ENCODE measurements at regions not wholly inside any gene's neighbourhood (a gene's known extent, or its start where the extent isn't known, plus 50 kb on each side); places are given as distances from the start of the nearest gene placed in this dataset.

- ATAC-seq: no peak
- H3K4me3 Mint-ChIP-seq: no peak overlapping the region
- H3K27me3 Mint-ChIP-seq: peaks cover 12% of the 10 kb centered on the region
- no peaks in the 10 kb centered on the region for H3K9me3 Mint-ChIP-seq
- H3K36me3 Mint-ChIP-seq: no peaks in the 10 kb centered on the region
- H3K4me1 Mint-ChIP-seq: no peaks in the 10 kb centered on the region
- H3K27ac Mint-ChIP-seq: no peak overlapping the region
Measured at GRCh38 chr2:522776-523175, 154.4 kb downstream of the TMEM18 start.

GRCh38 chr2:521853-522530 is 155.2 kb downstream of the TMEM18 start:
- no peak overlapping the region for H3K4me3 Mint-ChIP-seq
- no peak for ATAC-seq
- no peak overlapping the region for H3K27ac Mint-ChIP-seq
- no peaks in the 10 kb centered on the region for H3K4me1 Mint-ChIP-seq
- H3K36me3 Mint-ChIP-seq: no peaks in the 10 kb centered on the region
- H3K9me3 Mint-ChIP-seq: no peaks in the 10 kb centered on the region
- peaks cover 12% of the 10 kb centered on the region for H3K27me3 Mint-ChIP-seq

- H3K4me3 Mint-ChIP-seq: no peak overlapping the region
- no peak for ATAC-seq
- H3K27ac Mint-ChIP-seq: no peak overlapping the region
- H3K4me1 Mint-ChIP-seq: no peaks in the 10 kb centered on the region
- H3K27me3 Mint-ChIP-seq: peaks cover 12% of the 10 kb centered on the region
- no peaks in the 10 kb centered on the region for H3K9me3 Mint-ChIP-seq
- H3K36me3 Mint-ChIP-seq: no peaks in the 10 kb centered on the region
Measured at GRCh38 chr2:520663-521340, 156.4 kb downstream of the TMEM18 start.

GRCh38 chr2:516944-517343 is 160.3 kb downstream of the TMEM18 start:
- Mint-ChIP-seq H3K27ac (no peak overlapping the region), H3K27me3 (no peaks in the 10 kb centered on the region), H3K4me3 (no peak overlapping the region), H3K9me3 (no peaks in the 10 kb centered on the region), H3K36me3 (no peaks in the 10 kb centered on the region), H3K4me1 (no peaks in the 10 kb centered on the region)
- ATAC-seq: no peak

GRCh38 chr2:516131-516530 is 161.1 kb downstream of the TMEM18 start:
- Mint-ChIP-seq H3K27ac (no peak overlapping the region), H3K36me3 (no peaks in the 10 kb centered on the region), H3K27me3 (no peaks in the 10 kb centered on the region), H3K4me1 (no peaks in the 10 kb centered on the region), H3K4me3 (no peak overlapping the region), H3K9me3 (no peaks in the 10 kb centered on the region)
- no peak for ATAC-seq

- Mint-ChIP-seq H3K4me1 (no peaks in the 10 kb centered on the region), H3K27me3 (no peaks in the 10 kb centered on the region), H3K36me3 (no peaks in the 10 kb centered on the region), H3K27ac (no peak overlapping the region), H3K4me3 (no peak overlapping the region), H3K9me3 (peaks cover 3% of the 10 kb centered on the region)
- ATAC-seq: no peak
Measured at GRCh38 chr2:515441-516127, 161.6 kb downstream of the TMEM18 start.

- H3K27me3 Mint-ChIP-seq: no peaks in the 10 kb centered on the region
- no peak overlapping the region for H3K4me3 Mint-ChIP-seq
- H3K4me1 Mint-ChIP-seq: no peaks in the 10 kb centered on the region
- no peaks in the 10 kb centered on the region for H3K36me3 Mint-ChIP-seq
- no peak overlapping the region for H3K27ac Mint-ChIP-seq
- no peak for ATAC-seq
- H3K9me3 Mint-ChIP-seq: peaks cover 7% of the 10 kb centered on the region
Measured at GRCh38 chr2:513981-514706, 163.1 kb downstream of the TMEM18 start.

GRCh38 chr2:510839-511238 is 166.4 kb downstream of the TMEM18 start:
- H3K9me3 Mint-ChIP-seq: peaks cover 7% of the 10 kb centered on the region
- H3K27ac Mint-ChIP-seq: no peak overlapping the region
- no peaks in the 10 kb centered on the region for H3K36me3 Mint-ChIP-seq
- no peak for ATAC-seq
- no peaks in the 10 kb centered on the region for H3K4me1 Mint-ChIP-seq
- H3K27me3 Mint-ChIP-seq: no peaks in the 10 kb centered on the region
- H3K4me3 Mint-ChIP-seq: no peak overlapping the region

GRCh38 chr2:509888-510287 is 167.3 kb downstream of the TMEM18 start:
- Mint-ChIP-seq H3K36me3 (no peaks in the 10 kb centered on the region), H3K4me1 (no peaks in the 10 kb centered on the region), H3K4me3 (no peak overlapping the region), H3K27ac (no peak overlapping the region), H3K27me3 (peaks cover under 1% of the 10 kb centered on the region), H3K9me3 (peaks cover 7% of the 10 kb centered on the region)
- ATAC-seq: no peak

GRCh38 chr2:508121-508520 is 169.1 kb downstream of the TMEM18 start:
- H3K27ac Mint-ChIP-seq: no peak overlapping the region
- H3K4me3 Mint-ChIP-seq: no peak overlapping the region
- H3K36me3 Mint-ChIP-seq: no peaks in the 10 kb centered on the region
- no peaks in the 10 kb centered on the region for H3K4me1 Mint-ChIP-seq
- peaks cover 7% of the 10 kb centered on the region for H3K9me3 Mint-ChIP-seq
- peaks cover 10% of the 10 kb centered on the region for H3K27me3 Mint-ChIP-seq
- no peak for ATAC-seq

GRCh38 chr2:506866-507265 is 170.3 kb downstream of the TMEM18 start:
- no peaks in the 10 kb centered on the region for H3K4me1 Mint-ChIP-seq
- no peak overlapping the region for H3K27ac Mint-ChIP-seq
- no peak for ATAC-seq
- peaks cover 7% of the 10 kb centered on the region for H3K9me3 Mint-ChIP-seq
- H3K4me3 Mint-ChIP-seq: no peak overlapping the region
- no peaks in the 10 kb centered on the region for H3K36me3 Mint-ChIP-seq
- H3K27me3 Mint-ChIP-seq: peaks cover 10% of the 10 kb centered on the region

GRCh38 chr2:506451-506850 is 170.8 kb downstream of the TMEM18 start:
- no peaks in the 10 kb centered on the region for H3K36me3 Mint-ChIP-seq

GRCh38 chr2:505941-506340 is 171.3 kb downstream of the TMEM18 start:
- Mint-ChIP-seq H3K4me3 (no peak overlapping the region), H3K36me3 (no peaks in the 10 kb centered on the region), H3K4me1 (no peaks in the 10 kb centered on the region), H3K27me3 (peaks cover 10% of the 10 kb centered on the region), H3K27ac (no peak overlapping the region), H3K9me3 (peaks cover 7% of the 10 kb centered on the region)
- ATAC-seq: no peak

More at GRCh38 chr2:506451-506850, 170.8 kb downstream of the TMEM18 start:
- H3K4me3 Mint-ChIP-seq: no peak overlapping the region
- H3K27me3 Mint-ChIP-seq: peaks cover 10% of the 10 kb centered on the region
- no peak overlapping the region for H3K27ac Mint-ChIP-seq
- no peaks in the 10 kb centered on the region for H3K4me1 Mint-ChIP-seq
- no peak for ATAC-seq
- H3K9me3 Mint-ChIP-seq: peaks cover 7% of the 10 kb centered on the region

GRCh38 chr2:503288-503999 is 173.8 kb downstream of the TMEM18 start:
- H3K27me3 Mint-ChIP-seq: peaks cover 10% of the 10 kb centered on the region
- no peaks in the 10 kb centered on the region for H3K36me3 Mint-ChIP-seq
- H3K4me1 Mint-ChIP-seq: no peaks in the 10 kb centered on the region
- no peak for ATAC-seq
- no peaks in the 10 kb centered on the region for H3K9me3 Mint-ChIP-seq
- no peak overlapping the region for H3K27ac Mint-ChIP-seq
- no peak overlapping the region for H3K4me3 Mint-ChIP-seq

- Mint-ChIP-seq H3K9me3 (no peaks in the 10 kb centered on the region), H3K4me1 (no peaks in the 10 kb centered on the region), H3K4me3 (no peak overlapping the region), H3K27me3 (peaks cover 10% of the 10 kb centered on the region), H3K27ac (no peak overlapping the region), H3K36me3 (no peaks in the 10 kb centered on the region)
- no peak for ATAC-seq
Measured at GRCh38 chr2:502831-503230, 174.4 kb downstream of the TMEM18 start.
